SJCRH30 (cell line): ENCODE measurements at regions not wholly inside any gene's neighbourhood (a gene's known extent, or its start where the extent isn't known, plus 50 kb on each side); places are given as distances from the start of the nearest gene placed in this dataset.
A peak's percentile ranks its signal among the peaks of the same experiment; 100 is the strongest.

Experiments
- DNase-seq, 2 experiments: peaks; one replicate each; pipeline ENCODE4 v3.0.0-alpha.2; 2015 to 2020
- H3K27ac ChIP-seq: fragments of 250-450 bp; sonication (Bioruptor Pico); 2 replicates; pipeline ENCODE4 v1.5.1; 2020; ENCODE audit warnings: mild to moderate bottlenecking, moderate library complexity
- H3K27me3 ChIP-seq: fragments of 250-450 bp; sonication (Bioruptor Pico); 2 replicates; pipeline ENCODE4 v1.5.1; 2020; ENCODE audit warnings: mild to moderate bottlenecking, moderate library complexity
- H3K36me3 ChIP-seq: fragments of 250-450 bp; sonication (Bioruptor Pico); 2 replicates; pipeline ENCODE4 v1.5.1; 2020; ENCODE audit warnings: mild to moderate bottlenecking, moderate library complexity
- H3K4me1 ChIP-seq: fragments of 250-450 bp; sonication (Bioruptor Pico); 2 replicates; pipeline ENCODE4 v1.5.1; 2020; ENCODE audit warnings: mild to moderate bottlenecking, moderate library complexity
- H3K4me3 ChIP-seq: fragments of 250-450 bp; sonication (Bioruptor Pico); 2 replicates; pipeline ENCODE4 v1.5.1; 2020; ENCODE audit warnings: mild to moderate bottlenecking, moderate library complexity
- H3K9me3 ChIP-seq: fragments of 250-450 bp; sonication (Bioruptor Pico); replicated peaks from 2 replicates; pipeline ENCODE4 v1.5.1; 2020; ENCODE audit warnings: mild to moderate bottlenecking, moderate library complexity

DNA sequence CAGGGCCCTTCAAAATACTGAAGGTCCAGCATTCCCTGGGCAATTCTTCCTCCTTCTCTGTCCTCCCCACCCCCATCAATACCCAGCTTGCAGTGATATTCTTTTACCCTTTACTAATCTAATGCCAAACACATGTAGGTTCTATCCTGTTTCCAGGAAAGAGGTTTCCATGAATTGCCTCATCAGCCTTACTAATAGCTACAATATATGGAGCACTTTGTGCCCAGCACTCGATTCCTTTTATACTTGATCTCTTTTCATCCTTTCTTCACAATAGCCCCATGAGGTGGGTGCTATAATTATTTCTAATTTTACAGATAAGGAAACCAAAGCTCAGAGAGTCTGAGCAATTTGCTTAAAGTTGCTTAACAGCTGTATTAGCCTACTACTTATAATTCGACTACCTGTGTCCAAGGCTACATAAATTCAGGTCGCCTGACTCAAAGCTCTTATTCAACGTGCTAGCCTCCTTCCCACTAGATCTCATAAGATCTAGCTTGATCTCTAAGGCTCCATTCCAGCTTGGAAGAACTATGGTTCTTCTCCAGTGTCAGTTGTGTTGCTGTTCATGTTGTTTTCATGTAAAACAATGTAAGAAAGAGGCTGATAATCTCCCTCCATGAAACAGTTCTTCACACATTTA is 229.6 kb upstream of the PGRMC2 start:
- no peak overlapping the region for H3K4me3 ChIP-seq
- no peak for DNase-seq
- H3K27me3 ChIP-seq, result no peaks in the 10 kb centered on the region
- peak overlapping the region; percentile 50 for H3K27ac ChIP-seq
- no peaks in the 10 kb centered on the region for H3K36me3 ChIP-seq
- no peaks in the 10 kb centered on the region for H3K9me3 ChIP-seq
- H3K4me1 ChIP-seq, result peaks cover 25% of the 10 kb centered on the region

DNA sequence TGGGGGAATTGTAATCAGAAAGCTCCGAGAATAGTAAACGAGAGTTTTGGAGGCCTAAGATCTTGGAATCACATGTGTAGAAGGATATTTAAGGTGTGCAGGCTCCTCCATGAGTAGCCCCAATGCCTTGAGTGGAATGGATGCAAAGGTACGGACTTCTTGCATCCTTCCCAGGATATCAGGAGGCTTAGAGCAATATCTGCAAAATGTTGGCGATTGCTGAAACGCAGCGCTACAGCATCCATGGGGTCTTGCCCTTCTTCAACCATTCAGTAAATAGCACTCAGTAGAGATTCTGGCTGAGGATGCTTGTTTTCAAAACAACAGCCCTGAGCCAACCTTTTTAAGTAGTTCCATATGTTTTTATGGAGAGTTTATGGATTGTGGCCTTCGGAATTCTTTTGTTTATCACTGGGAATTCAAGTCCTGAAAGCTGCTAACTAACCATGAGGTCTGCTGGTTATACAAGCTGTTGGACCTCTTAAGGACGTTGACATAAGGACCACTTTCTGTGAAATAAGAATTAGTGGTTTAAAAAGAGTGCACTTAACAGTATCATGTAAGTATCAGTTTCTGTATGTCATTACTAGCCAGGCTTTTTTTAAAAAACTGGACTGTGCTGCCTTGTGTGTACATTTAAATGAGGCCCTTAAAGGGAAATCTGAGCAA is 228.8 kb upstream of the PGRMC2 start:
- Histone ChIP-seq H3K27me3 (no peaks in the 10 kb centered on the region), H3K9me3 (no peaks in the 10 kb centered on the region), H3K36me3 (no peaks in the 10 kb centered on the region), H3K4me3 (no peak overlapping the region), H3K4me1 (peaks cover 19% of the 10 kb centered on the region), H3K27ac (no peak overlapping the region)
- DNase-seq, result no peak

- no peaks in the 10 kb centered on the region for H3K9me3 ChIP-seq
- no peak overlapping the region for H3K27ac ChIP-seq
- peaks cover 14% of the 10 kb centered on the region for H3K4me1 ChIP-seq
- H3K4me3 ChIP-seq, result no peak overlapping the region
- DNase-seq, result no peak
- no peaks in the 10 kb centered on the region for H3K36me3 ChIP-seq
- no peaks in the 10 kb centered on the region for H3K27me3 ChIP-seq
Measured at GRCh38 chr4:128513664-128514484, 226.3 kb upstream of the PGRMC2 start.

GRCh38 chr4:128512767-128513322 is 225.2 kb upstream of the PGRMC2 start:
- no peaks in the 10 kb centered on the region for H3K36me3 ChIP-seq
- H3K27me3 ChIP-seq, result no peaks in the 10 kb centered on the region
- H3K9me3 ChIP-seq, result no peaks in the 10 kb centered on the region
- DNase-seq, result no peak
- peaks cover 9% of the 10 kb centered on the region for H3K4me1 ChIP-seq
- H3K4me3 ChIP-seq, result no peak overlapping the region
- H3K27ac ChIP-seq, result no peak overlapping the region

DNA sequence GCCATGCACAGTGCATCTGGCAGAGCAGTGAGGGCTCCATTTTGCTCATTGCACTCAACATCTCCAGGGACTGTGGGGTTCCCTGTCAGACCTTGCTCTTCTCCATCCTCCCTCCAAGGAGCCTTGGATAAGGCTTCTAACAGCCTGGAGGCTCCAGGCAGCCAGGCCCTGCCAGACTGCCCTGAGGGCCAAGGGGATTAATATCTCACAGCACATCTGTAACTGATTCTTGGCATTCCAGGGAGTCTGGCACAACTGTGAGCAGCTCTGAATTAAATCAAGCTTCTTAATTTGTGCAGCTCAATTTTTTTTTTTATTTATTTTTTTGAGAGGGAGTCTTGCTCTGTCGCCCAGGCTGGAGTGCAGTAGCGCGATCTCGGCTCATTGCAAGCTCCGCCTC is 224.5 kb upstream of the PGRMC2 start:
- H3K9me3 ChIP-seq, result no peaks in the 10 kb centered on the region
- H3K36me3 ChIP-seq, result no peaks in the 10 kb centered on the region
- no peak overlapping the region for H3K27ac ChIP-seq
- peaks cover 2% of the 10 kb centered on the region for H3K4me1 ChIP-seq
- no peak overlapping the region for H3K4me3 ChIP-seq
- H3K27me3 ChIP-seq, result no peaks in the 10 kb centered on the region
- no peak for DNase-seq

DNA sequence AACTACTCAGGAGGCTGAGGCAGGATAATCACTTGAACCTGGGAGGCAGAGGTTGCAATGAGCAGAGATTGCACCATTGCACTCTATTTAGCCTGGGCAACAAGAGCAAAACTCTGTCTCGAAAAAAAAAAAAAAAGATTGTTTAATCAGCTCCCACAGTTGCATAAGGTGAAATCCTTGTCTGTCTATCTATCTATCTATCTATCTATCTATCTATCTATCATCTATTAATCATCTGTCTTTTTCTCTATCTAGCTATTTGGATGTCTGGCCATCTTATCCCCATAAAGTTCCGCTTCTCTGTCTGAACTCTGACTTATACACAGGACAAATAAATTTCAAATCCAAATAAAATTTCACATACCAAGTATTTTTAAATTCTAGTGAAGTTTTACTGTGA is 223.2 kb upstream of the PGRMC2 start:
- H3K9me3 ChIP-seq, result no peaks in the 10 kb centered on the region
- H3K27ac ChIP-seq, result no peak overlapping the region
- H3K27me3 ChIP-seq, result no peaks in the 10 kb centered on the region
- no peak for DNase-seq
- H3K4me1 ChIP-seq, result no peaks in the 10 kb centered on the region
- H3K36me3 ChIP-seq, result no peaks in the 10 kb centered on the region
- no peak overlapping the region for H3K4me3 ChIP-seq

DNA sequence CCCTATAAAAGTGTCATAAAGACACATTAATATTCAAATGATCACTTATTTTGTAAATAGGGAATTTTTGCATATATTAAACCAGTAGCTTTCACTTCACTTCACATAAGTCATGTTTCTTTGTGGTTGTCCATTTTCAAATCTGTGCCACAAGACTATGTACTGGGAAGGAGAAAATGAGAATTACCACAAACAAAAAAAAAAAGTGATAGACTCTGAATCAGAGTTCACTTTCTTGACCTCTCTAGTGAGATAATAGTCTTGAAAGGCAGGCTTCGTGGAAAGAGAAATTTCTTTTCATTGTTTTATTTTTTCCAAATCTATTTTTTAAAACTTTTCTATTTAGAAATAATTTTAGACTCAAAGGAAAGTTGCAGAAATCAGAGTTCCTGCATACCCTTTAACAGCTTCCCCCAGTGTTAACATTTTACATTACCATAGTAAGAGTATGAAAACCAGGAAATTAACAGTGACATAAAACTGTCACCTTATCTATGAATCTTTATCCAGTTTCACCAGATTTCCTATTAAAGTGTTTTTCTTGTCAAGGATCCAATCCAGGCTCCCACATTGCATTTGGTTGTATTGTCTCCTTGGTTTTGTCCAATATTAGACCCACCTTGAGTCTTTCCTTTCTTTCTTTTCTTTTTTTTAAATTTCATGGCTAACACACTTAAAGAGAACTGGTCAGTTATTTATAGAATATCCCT is 215.4 kb upstream of the PGRMC2 start:
- Histone ChIP-seq H3K36me3 (no peaks in the 10 kb centered on the region), H3K4me3 (no peak overlapping the region), H3K9me3 (no peaks in the 10 kb centered on the region), H3K27me3 (no peaks in the 10 kb centered on the region), H3K4me1 (no peaks in the 10 kb centered on the region), H3K27ac (no peak overlapping the region)
- no peak for DNase-seq

GRCh38 chr4:128501239-128501638 is 213.6 kb upstream of the PGRMC2 start:
- no peak overlapping the region for H3K4me3 ChIP-seq
- no peaks in the 10 kb centered on the region for H3K27me3 ChIP-seq
- no peak overlapping the region for H3K27ac ChIP-seq
- DNase-seq, result no peak
- no peaks in the 10 kb centered on the region for H3K4me1 ChIP-seq
- H3K36me3 ChIP-seq, result no peaks in the 10 kb centered on the region
- no peaks in the 10 kb centered on the region for H3K9me3 ChIP-seq

DNA sequence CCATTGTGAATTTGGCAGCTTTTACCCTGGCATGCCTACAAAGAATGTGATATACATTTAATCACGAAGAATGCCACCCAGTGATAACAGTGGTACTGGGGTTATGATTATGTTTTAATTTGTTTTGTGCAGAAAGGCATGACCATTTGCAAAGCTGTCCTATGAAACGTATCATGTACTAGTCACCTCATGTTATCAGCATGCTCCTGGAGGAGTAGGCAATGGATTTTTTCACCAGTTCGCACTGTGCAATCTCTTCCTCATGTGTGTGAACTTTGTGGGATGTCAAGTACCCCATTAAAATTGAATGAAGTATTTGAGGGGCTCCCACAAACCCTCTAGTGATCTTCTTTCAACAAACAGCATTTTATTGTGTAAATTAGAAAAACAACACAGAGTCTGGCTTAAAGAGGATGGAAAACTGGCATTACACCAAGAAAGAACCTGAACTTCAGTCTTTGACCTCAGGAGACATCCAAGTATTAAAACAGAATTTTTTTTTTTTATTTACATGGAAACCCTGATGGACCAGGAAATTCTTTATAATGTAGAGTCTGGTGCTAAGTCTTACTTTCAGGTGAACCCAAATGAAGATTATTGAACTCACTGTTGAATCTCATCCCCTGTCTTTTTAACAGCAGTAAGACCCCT is 200.6 kb upstream of the PGRMC2 start:
- Histone ChIP-seq H3K27ac (no peak overlapping the region), H3K36me3 (no peaks in the 10 kb centered on the region), H3K4me3 (no peak overlapping the region), H3K9me3 (no peaks in the 10 kb centered on the region), H3K27me3 (no peaks in the 10 kb centered on the region), H3K4me1 (no peaks in the 10 kb centered on the region; the same call in 1 of the 2 replicates)
- no peak for DNase-seq

DNA sequence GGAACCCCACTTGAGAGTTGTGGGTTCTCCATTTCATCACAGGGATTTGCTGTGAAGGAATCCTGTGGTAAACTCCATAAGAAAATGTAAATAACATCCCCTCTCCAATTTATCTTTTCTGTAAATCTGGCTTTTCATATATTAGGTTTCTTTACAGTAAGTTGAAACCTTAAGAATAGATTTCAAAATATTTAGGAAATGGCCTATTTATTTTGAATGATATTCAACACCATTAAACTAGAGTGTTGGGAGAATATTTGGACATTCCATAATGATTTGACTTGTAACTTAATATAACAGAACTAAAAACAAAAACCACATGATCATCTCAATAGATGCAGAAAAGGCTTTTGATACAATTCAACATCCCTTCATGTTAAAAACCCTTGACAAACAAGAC is 197.3 kb upstream of the PGRMC2 start:
- Histone ChIP-seq H3K36me3 (no peaks in the 10 kb centered on the region), H3K9me3 (no peaks in the 10 kb centered on the region), H3K27ac (no peak overlapping the region), H3K4me1 (no peaks in the 10 kb centered on the region; the same call in 1 of the 2 replicates), H3K4me3 (no peak overlapping the region), H3K27me3 (no peaks in the 10 kb centered on the region)
- DNase-seq, result no peak

DNA sequence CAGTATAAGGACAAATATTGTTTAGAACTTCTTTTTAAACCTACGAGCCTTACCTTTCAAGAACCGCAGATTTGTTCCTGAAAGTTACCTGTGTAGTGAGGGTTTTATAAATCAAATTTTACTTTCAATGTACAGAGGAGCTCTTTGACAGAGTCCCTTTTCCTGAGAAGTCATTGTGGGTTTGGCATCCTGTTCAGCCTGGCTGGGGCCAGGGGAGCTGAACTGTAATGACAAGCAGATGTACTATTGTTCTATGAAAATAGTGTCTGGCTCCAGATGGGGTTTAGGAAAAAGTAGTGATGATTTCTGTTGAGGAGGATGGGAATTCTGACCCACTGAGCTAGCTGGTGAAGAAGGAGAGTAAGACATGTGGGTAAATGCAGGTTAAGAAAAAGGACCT is 196.2 kb upstream of the PGRMC2 start:
- Histone ChIP-seq H3K9me3 (no peaks in the 10 kb centered on the region), H3K4me1 (no peaks in the 10 kb centered on the region; the same call in 1 of the 2 replicates), H3K27ac (no peak overlapping the region), H3K36me3 (no peaks in the 10 kb centered on the region), H3K27me3 (no peaks in the 10 kb centered on the region), H3K4me3 (no peak overlapping the region)
- DNase-seq, result no peak

DNA sequence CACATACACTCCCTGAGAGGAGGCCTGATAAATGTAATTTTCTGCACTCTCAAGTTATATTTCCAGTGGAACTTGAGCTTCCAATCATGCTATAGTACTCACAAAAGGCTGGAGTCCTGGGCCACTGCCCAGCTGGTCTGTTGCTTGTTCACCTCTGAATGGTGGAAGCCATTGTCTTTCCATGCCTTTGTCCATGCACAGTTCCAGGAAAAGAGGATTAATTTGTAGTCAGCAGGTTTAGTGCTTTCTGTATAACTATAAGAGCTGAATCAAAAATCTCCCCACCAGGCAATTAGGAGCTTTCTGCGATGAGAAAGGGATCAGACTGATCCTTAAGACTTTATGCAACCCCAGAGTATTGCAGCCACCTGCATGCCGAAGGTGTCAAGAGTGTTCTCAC is 195.4 kb upstream of the PGRMC2 start:
- no peaks in the 10 kb centered on the region; the same call in 1 of the 2 replicates for H3K4me1 ChIP-seq
- DNase-seq, result no peak
- no peaks in the 10 kb centered on the region for H3K36me3 ChIP-seq
- H3K9me3 ChIP-seq, result no peaks in the 10 kb centered on the region
- H3K27ac ChIP-seq, result no peak overlapping the region
- H3K27me3 ChIP-seq, result no peaks in the 10 kb centered on the region
- H3K4me3 ChIP-seq, result no peak overlapping the region

GRCh38 chr4:128481752-128482480 is 194.3 kb upstream of the PGRMC2 start:
- DNase-seq, result no peak
- H3K9me3 ChIP-seq, result no peaks in the 10 kb centered on the region
- H3K4me1 ChIP-seq, result peaks cover 2% of the 10 kb centered on the region; the same call in 1 of the 2 replicates

GRCh38 chr4:128480945-128481344 is 193.3 kb upstream of the PGRMC2 start:
- Histone ChIP-seq H3K9me3 (no peaks in the 10 kb centered on the region), H3K4me3 (no peak overlapping the region), H3K4me1 (peaks cover 2% of the 10 kb centered on the region; the same call in 1 of the 2 replicates), H3K27me3 (no peaks in the 10 kb centered on the region), H3K36me3 (no peaks in the 10 kb centered on the region), H3K27ac (no peak overlapping the region)
- no peak for DNase-seq

More at GRCh38 chr4:128481752-128482480, 194.3 kb upstream of the PGRMC2 start:
- Histone ChIP-seq H3K4me3 (no peak overlapping the region), H3K27me3 (no peaks in the 10 kb centered on the region), H3K36me3 (no peaks in the 10 kb centered on the region), H3K27ac (no peak overlapping the region)
